ENCODE measurements at regions not wholly inside any gene's neighbourhood (a gene's known extent, or its start where the extent isn't known, plus 50 kb on each side); places are given as distances from the start of the nearest gene placed in this dataset.

- BruUV-seq (replicated peaks), result no TSS peak
These were observed 184.9 kb downstream of the CAPZA3 start for GRCh38 chr12:18922851-18923250.

More at GRCh38 chr12:18922851-18923250, 184.9 kb downstream of the CAPZA3 start:
- in situ Hi-C loops (cut with MboI; ENCODE audit: low sequenced_read_pairs), result no loop called here
- H2BK120ac ChIP-seq (ENCODE audit: low read depth, low read length), result no peak overlapping the region
- no peaks in the 10 kb centered on the region for H3K4me1 ChIP-seq (ENCODE audit: control insufficient read depth, insufficient read depth, low read length)
- intact Hi-C loops (cut with micrococcal nuclease), result no loop called here
- WGBS, 2 experiments (ENCODE audit: extremely low coverage in 2 of 2, insufficient read length in 1 of 2), result no CpG with 5 or more reads among the region's 4 CpGs
- no peaks in the 10 kb centered on the region for H4K20me1 ChIP-seq (ENCODE audit: insufficient read depth, low read length)
- ChIA-PET CTCF (no interaction called here), POLR2A (ENCODE audit: unreplicated experiment) (no interaction called here)
- H3K14ac ChIP-seq (replicated peaks; ENCODE audit: low read depth, low read length), result no peak overlapping the region
- H3K27ac ChIP-seq (ENCODE audit: insufficient read depth, low read length), result no peak overlapping the region
- DNase-seq (no peak), ATAC-seq (ENCODE audit: low read depth) (no peak)
- H3K27me3 ChIP-seq (ENCODE audit: control insufficient read depth, insufficient read depth, low read length), result peaks cover 7% of the 10 kb centered on the region; the same call in 1 of the 2 replicates
- no peak overlapping the region for H3K56ac ChIP-seq (ENCODE audit: extremely low read depth, insufficient read depth, low read length)
- no peak overlapping the region for H4K5ac ChIP-seq (ENCODE audit: low read depth, low read length)
- H2AFZ ChIP-seq (replicated peaks; ENCODE audit: low read length, poor library complexity), result no peak overlapping the region
- H3K36me3 ChIP-seq (ENCODE audit: control insufficient read depth, insufficient read depth, low read length), result no peaks in the 10 kb centered on the region
- H2AK9ac ChIP-seq (replicated peaks; ENCODE audit: low read depth, low read length, poor library complexity), result no peak overlapping the region
- TF ChIP-seq MAZ (IDR thresholded peaks at IDR 0.05; ENCODE audit: borderline replicate concordance, low read depth, low read length) (no peak), CTCF (conservative IDR thresholded peaks at IDR 0.05; ENCODE audit: low read depth, low read length) (no peak), BHLHE40 (IDR thresholded peaks at IDR 0.05; ENCODE audit: low read depth, low read length) (no peak), RAD21 (IDR thresholded peaks at IDR 0.05; ENCODE audit: low read length) (no peak)
- no peak overlapping the region for H3K4me3 ChIP-seq (ENCODE audit: insufficient read depth, low read depth, low read length)
- H3K9me3 ChIP-seq (ENCODE audit: control insufficient read depth, insufficient read depth, low read length), result no peaks in the 10 kb centered on the region
- H3K4me2 ChIP-seq (ENCODE audit: low read depth, low read length), result no peak overlapping the region
- H2AK5ac ChIP-seq (ENCODE audit: low read depth, low read length), result no peak overlapping the region
- H3K4ac ChIP-seq (ENCODE audit: low read depth, low read length), result no peak overlapping the region
- H3K23ac ChIP-seq (ENCODE audit: low read depth, low read length), result no peak overlapping the region
- H2BK5ac ChIP-seq (ENCODE audit: low read depth, low read length, poor library complexity, severe bottlenecking), result no peak overlapping the region
- no peak overlapping the region for H4K91ac ChIP-seq (ENCODE audit: insufficient read depth, low read depth, low read length)
- no peak overlapping the region for H3K18ac ChIP-seq (ENCODE audit: low read depth, low read length)
- H3K79me1 ChIP-seq (ENCODE audit: low read depth in 1 of 2, low read length in 2 of 2), result no peaks in the 10 kb centered on the region
- dilution Hi-C loops (cut with HindIII; ENCODE audit: low sequenced_read_pairs, unreplicated experiment), result no loop called here
- no peak overlapping the region for H2BK20ac ChIP-seq (ENCODE audit: low read depth, low read length)
- H2BK15ac ChIP-seq (ENCODE audit: low read depth, low read length), result no peak overlapping the region
- H3K9ac ChIP-seq (ENCODE audit: low read depth, low read length), result no peak overlapping the region
- no peak overlapping the region for H4K8ac ChIP-seq (ENCODE audit: low read depth in 2 of 2, low read length in 2 of 2)
- no peaks in the 10 kb centered on the region for H3K9me1 ChIP-seq (ENCODE audit: insufficient read depth, low read length)

Measured in IMR-90 (cell line).